ENCODE measurements at regions not wholly inside any gene's neighbourhood (a gene's known extent, or its start where the extent isn't known, plus 50 kb on each side); places are given as distances from the start of the nearest gene placed in this dataset.

- TF ChIP-seq CTCF (IDR thresholded peaks at IDR 0.05) = no peak
- no peak for TF ChIP-seq POLR2A (IDR thresholded peaks at IDR 0.05)
Measured at GRCh38 chr15:37837276-37837675, 97.2 kb upstream of the TMCO5A start.
